ENCODE measurements at regions not wholly inside any gene's neighbourhood (a gene's known extent, or its start where the extent isn't known, plus 50 kb on each side); places are given as distances from the start of the nearest gene placed in this dataset.

GRCh38 chr3:104673981-104674380 is 692.7 kb upstream of the ALCAM start:
- no peaks in the 10 kb centered on the region for H3K27me3 ChIP-seq (ENCODE audit: control insufficient read depth in 3 of 3, insufficient read depth in 3 of 3, low read depth in 1 of 3, low read length in 3 of 3)
- WGBS, 2 donors (ENCODE audit: extremely low coverage in 2 of 2, insufficient read length in 2 of 2, insufficient replicate concordance in 1 of 2) = no CpG with 5 or more reads among the region's 2 CpGs
- H3K9ac ChIP-seq (ENCODE audit: low read depth, low read length, poor library complexity) = no peak overlapping the region
- H3K4me3 ChIP-seq (ENCODE audit: low read length in 2 of 2) = no peak overlapping the region
- no peak for DNase-seq (ENCODE audit: low spot score)
- H3K4ac ChIP-seq (ENCODE audit: low read length) = no peak overlapping the region
- H2AFZ ChIP-seq (ENCODE audit: low read length) = no peak overlapping the region
- H3K4me2 ChIP-seq (ENCODE audit: insufficient read depth, low read length, poor library complexity, severe bottlenecking) = no peak overlapping the region
- H3K9me3 ChIP-seq (replicated peaks in 1 of 2; ENCODE audit: control insufficient read depth in 2 of 2, insufficient read depth in 1 of 2, low read depth in 1 of 2, low read length in 2 of 2) = peaks cover 0 to 9% of the 10 kb centered on the region in 2 donors
- no peak overlapping the region for H3K27ac ChIP-seq (replicated peaks; ENCODE audit: low read length)
- no peak overlapping the region for H3K18ac ChIP-seq (ENCODE audit: low read length)
- H3K79me1 ChIP-seq (ENCODE audit: low read depth, low read length) = no peaks in the 10 kb centered on the region
- H2BK5ac ChIP-seq (ENCODE audit: low read length) = no peak overlapping the region
- no peak overlapping the region for H2BK12ac ChIP-seq (ENCODE audit: low read length)
- H2AK5ac ChIP-seq (ENCODE audit: low read depth, low read length) = no peak overlapping the region
- no peak overlapping the region for H3K14ac ChIP-seq (ENCODE audit: low read length)
- no peak overlapping the region for H4K8ac ChIP-seq (ENCODE audit: low read depth, low read length)
- H3K4me1 ChIP-seq (ENCODE audit: control insufficient read depth in 2 of 2, insufficient read depth in 1 of 2, low read depth in 1 of 2, low read length in 2 of 2) = no peaks in the 10 kb centered on the region
- no peak overlapping the region for H2BK15ac ChIP-seq (ENCODE audit: low read length)
- H3K36me3 ChIP-seq (replicated peaks in 1 of 2; ENCODE audit: control insufficient read depth in 2 of 2, insufficient read depth in 2 of 2, low read length in 2 of 2) = no peaks in the 10 kb centered on the region
- H3K23ac ChIP-seq (ENCODE audit: low read depth, low read length, poor library complexity) = no peak overlapping the region
- H4K91ac ChIP-seq (ENCODE audit: low read depth, low read length, poor library complexity) = no peak overlapping the region
- H2BK120ac ChIP-seq (ENCODE audit: low read depth, low read length) = no peak overlapping the region

DNA sequence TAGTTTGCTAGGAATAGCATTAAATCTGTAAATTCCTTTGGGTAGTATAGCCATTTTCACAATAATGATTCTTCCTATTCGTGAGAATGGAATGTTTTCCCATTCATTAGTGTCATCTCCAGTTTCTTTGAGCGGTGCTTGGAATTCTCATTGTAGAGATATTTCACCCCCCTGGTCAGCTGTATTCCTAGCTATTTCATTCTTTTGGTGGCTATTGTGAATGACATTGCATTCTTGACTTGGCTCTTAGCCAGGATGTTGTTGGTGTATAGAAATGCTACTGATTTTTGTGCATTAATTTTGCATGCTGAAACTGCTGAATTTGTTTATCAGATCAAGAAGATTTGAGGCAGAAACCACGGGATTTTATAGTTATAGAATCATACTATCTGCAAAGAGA is 690.5 kb upstream of the ALCAM start:
- Histone ChIP-seq H4K8ac (ENCODE audit: low read depth, low read length) (no peak overlapping the region), H3K4ac (ENCODE audit: low read length) (no peak overlapping the region), H3K36me3 (replicated peaks in 1 of 2; ENCODE audit: control insufficient read depth in 2 of 2, insufficient read depth in 2 of 2, low read length in 2 of 2) (no peaks in the 10 kb centered on the region), H3K4me2 (ENCODE audit: insufficient read depth, low read length, poor library complexity, severe bottlenecking) (no peak overlapping the region), H3K27ac (replicated peaks; ENCODE audit: low read length) (no peak overlapping the region), H3K4me3 (ENCODE audit: low read length in 2 of 2) (no peak overlapping the region), H3K4me1 (ENCODE audit: control insufficient read depth in 2 of 2, insufficient read depth in 1 of 2, low read depth in 1 of 2, low read length in 2 of 2) (no peaks in the 10 kb centered on the region), H3K9ac (ENCODE audit: low read depth, low read length, poor library complexity) (no peak overlapping the region), H3K23ac (ENCODE audit: low read depth, low read length, poor library complexity) (no peak overlapping the region), H2AK5ac (ENCODE audit: low read depth, low read length) (no peak overlapping the region), H3K18ac (ENCODE audit: low read length) (no peak overlapping the region), H2BK12ac (ENCODE audit: low read length) (no peak overlapping the region), H3K14ac (ENCODE audit: low read length) (no peak overlapping the region), H2AFZ (ENCODE audit: low read length) (no peak overlapping the region), H2BK120ac (ENCODE audit: low read depth, low read length) (no peak overlapping the region), H4K91ac (ENCODE audit: low read depth, low read length, poor library complexity) (no peak overlapping the region), H3K9me3 (replicated peaks in 1 of 2; ENCODE audit: control insufficient read depth in 2 of 2, insufficient read depth in 1 of 2, low read depth in 1 of 2, low read length in 2 of 2) (peaks cover 0 to 9% of the 10 kb centered on the region in 2 donors), H3K27me3 (ENCODE audit: control insufficient read depth in 3 of 3, insufficient read depth in 3 of 3, low read depth in 1 of 3, low read length in 3 of 3) (no peaks in the 10 kb centered on the region), H2BK15ac (ENCODE audit: low read length) (no peak overlapping the region), H3K79me1 (ENCODE audit: low read depth, low read length) (no peaks in the 10 kb centered on the region), H2BK5ac (ENCODE audit: low read length) (no peak overlapping the region)
- DNase-seq (ENCODE audit: low spot score) = no peak
- no CpG with 5 or more reads among the region's 3 CpGs for WGBS, 2 donors (ENCODE audit: extremely low coverage in 2 of 2, insufficient read length in 2 of 2, insufficient replicate concordance in 1 of 2)

DNA sequence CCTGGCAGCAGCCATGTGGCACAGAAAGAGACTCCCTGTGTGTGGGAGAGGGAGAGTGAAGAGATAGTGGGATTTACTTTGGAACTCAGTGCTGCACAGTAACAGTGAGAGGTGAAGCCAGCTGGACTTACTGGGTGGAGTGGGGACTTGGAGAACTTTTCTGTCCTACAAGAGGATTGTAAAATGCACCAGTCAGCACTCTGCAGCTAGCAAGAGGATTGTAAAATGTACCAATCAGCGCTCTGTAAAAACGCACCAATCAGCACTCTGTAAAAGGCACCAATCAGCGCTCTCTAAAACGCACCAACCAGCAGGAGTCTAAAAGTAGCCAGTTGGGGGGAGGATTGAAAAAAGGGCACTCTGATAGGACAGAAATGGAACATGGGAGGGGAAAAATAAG is 688.8 kb upstream of the ALCAM start:
- H3K4me1 ChIP-seq (ENCODE audit: control insufficient read depth in 2 of 2, insufficient read depth in 1 of 2, low read depth in 1 of 2, low read length in 2 of 2) = no peaks in the 10 kb centered on the region
- no peak overlapping the region for H3K27ac ChIP-seq (replicated peaks; ENCODE audit: low read length)
- no peak overlapping the region for H2AK5ac ChIP-seq (ENCODE audit: low read depth, low read length)
- H3K9ac ChIP-seq (ENCODE audit: low read depth, low read length, poor library complexity) = no peak overlapping the region
- H2BK12ac ChIP-seq (ENCODE audit: low read length) = no peak overlapping the region
- no peaks in the 10 kb centered on the region for H3K27me3 ChIP-seq (ENCODE audit: control insufficient read depth in 3 of 3, insufficient read depth in 3 of 3, low read depth in 1 of 3, low read length in 3 of 3)
- no peak overlapping the region for H4K8ac ChIP-seq (ENCODE audit: low read depth, low read length)
- no peak overlapping the region for H2BK15ac ChIP-seq (ENCODE audit: low read length)
- no peak overlapping the region for H3K14ac ChIP-seq (ENCODE audit: low read length)
- H3K36me3 ChIP-seq (replicated peaks in 1 of 2; ENCODE audit: control insufficient read depth in 2 of 2, insufficient read depth in 2 of 2, low read length in 2 of 2) = no peaks in the 10 kb centered on the region
- H2AFZ ChIP-seq (ENCODE audit: low read length) = no peak overlapping the region
- H3K79me1 ChIP-seq (ENCODE audit: low read depth, low read length) = no peaks in the 10 kb centered on the region
- no peak for DNase-seq (ENCODE audit: low spot score)
- H3K23ac ChIP-seq (ENCODE audit: low read depth, low read length, poor library complexity) = no peak overlapping the region
- no peak overlapping the region for H3K4ac ChIP-seq (ENCODE audit: low read length)
- no peak overlapping the region for H2BK120ac ChIP-seq (ENCODE audit: low read depth, low read length)
- no peak overlapping the region for H3K4me2 ChIP-seq (ENCODE audit: insufficient read depth, low read length, poor library complexity, severe bottlenecking)
- no peak overlapping the region for H3K4me3 ChIP-seq (ENCODE audit: low read length in 2 of 2)
- H3K18ac ChIP-seq (ENCODE audit: low read length) = no peak overlapping the region
- H3K9me3 ChIP-seq (replicated peaks in 1 of 2; ENCODE audit: control insufficient read depth in 2 of 2, insufficient read depth in 1 of 2, low read depth in 1 of 2, low read length in 2 of 2) = peaks cover 0 to 9% of the 10 kb centered on the region in 2 donors
- no CpG with 5 or more reads among the region's 4 CpGs for WGBS, 2 donors (ENCODE audit: extremely low coverage in 2 of 2, insufficient read length in 2 of 2, insufficient replicate concordance in 1 of 2)
- no peak overlapping the region for H2BK5ac ChIP-seq (ENCODE audit: low read length)
- no peak overlapping the region for H4K91ac ChIP-seq (ENCODE audit: low read depth, low read length, poor library complexity)

DNA sequence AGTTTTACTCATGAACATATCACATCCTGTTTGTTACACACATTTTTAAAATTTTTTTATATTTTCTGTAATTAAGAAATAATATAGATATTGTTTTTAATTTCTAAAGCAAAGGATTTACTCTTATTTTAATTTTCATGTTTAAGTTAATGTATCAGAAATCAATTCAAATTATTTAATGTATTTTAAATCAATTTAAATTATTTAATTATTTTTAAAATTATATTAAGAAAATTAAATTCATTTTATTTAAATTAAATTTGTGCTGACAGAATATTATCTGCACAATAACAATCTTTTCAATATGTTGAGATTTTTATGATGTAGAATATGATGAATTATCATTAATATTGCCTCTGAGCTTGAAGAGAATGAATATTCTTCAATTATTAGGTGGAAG is 681.2 kb upstream of the ALCAM start:
- H3K4ac ChIP-seq (ENCODE audit: low read length) = no peak overlapping the region
- H3K4me2 ChIP-seq (ENCODE audit: insufficient read depth, low read length, poor library complexity, severe bottlenecking) = no peak overlapping the region
- no peak overlapping the region for H2BK15ac ChIP-seq (ENCODE audit: low read length)
- no peak overlapping the region for H2BK12ac ChIP-seq (ENCODE audit: low read length)
- no peaks in the 10 kb centered on the region for H3K36me3 ChIP-seq (replicated peaks in 1 of 2; ENCODE audit: control insufficient read depth in 2 of 2, insufficient read depth in 2 of 2, low read length in 2 of 2)
- H2AK5ac ChIP-seq (ENCODE audit: low read depth, low read length) = no peak overlapping the region
- no peaks in the 10 kb centered on the region for H3K79me1 ChIP-seq (ENCODE audit: low read depth, low read length)
- no peak overlapping the region for H4K91ac ChIP-seq (ENCODE audit: low read depth, low read length, poor library complexity)
- H4K8ac ChIP-seq (ENCODE audit: low read depth, low read length) = no peak overlapping the region
- H3K18ac ChIP-seq (ENCODE audit: low read length) = no peak overlapping the region
- peaks cover 0 to 3% of the 10 kb centered on the region in 2 donors for H3K9me3 ChIP-seq (replicated peaks in 1 of 2; ENCODE audit: control insufficient read depth in 2 of 2, insufficient read depth in 1 of 2, low read depth in 1 of 2, low read length in 2 of 2)
- no peak overlapping the region for H3K23ac ChIP-seq (ENCODE audit: low read depth, low read length, poor library complexity)
- DNase-seq (ENCODE audit: low spot score) = no peak
- H3K4me1 ChIP-seq (ENCODE audit: control insufficient read depth in 2 of 2, insufficient read depth in 1 of 2, low read depth in 1 of 2, low read length in 2 of 2) = no peaks in the 10 kb centered on the region
- H3K14ac ChIP-seq (ENCODE audit: low read length) = no peak overlapping the region
- H3K27ac ChIP-seq (replicated peaks; ENCODE audit: low read length) = no peak overlapping the region
- no peak overlapping the region for H2BK5ac ChIP-seq (ENCODE audit: low read length)
- no peak overlapping the region for H2AFZ ChIP-seq (ENCODE audit: low read length)
- H3K4me3 ChIP-seq (ENCODE audit: low read length in 2 of 2) = no peak overlapping the region
- H3K27me3 ChIP-seq (ENCODE audit: control insufficient read depth in 3 of 3, insufficient read depth in 3 of 3, low read depth in 1 of 3, low read length in 3 of 3) = no peaks in the 10 kb centered on the region
- no peak overlapping the region for H2BK120ac ChIP-seq (ENCODE audit: low read depth, low read length)
- no peak overlapping the region for H3K9ac ChIP-seq (ENCODE audit: low read depth, low read length, poor library complexity)
